GM21786 (cell line): ENCODE measurements at regions not wholly inside any gene's neighbourhood (a gene's known extent, or its start where the extent isn't known, plus 50 kb on each side); places are given as distances from the start of the nearest gene placed in this dataset.

Experiments used
- ATAC-seq: cut with Tn5 transposase; IDR thresholded peaks from one replicate; pipeline ENCODE4 v1.9.1; 2021; ENCODE audit not compliant: unreplicated experiment

DNA sequence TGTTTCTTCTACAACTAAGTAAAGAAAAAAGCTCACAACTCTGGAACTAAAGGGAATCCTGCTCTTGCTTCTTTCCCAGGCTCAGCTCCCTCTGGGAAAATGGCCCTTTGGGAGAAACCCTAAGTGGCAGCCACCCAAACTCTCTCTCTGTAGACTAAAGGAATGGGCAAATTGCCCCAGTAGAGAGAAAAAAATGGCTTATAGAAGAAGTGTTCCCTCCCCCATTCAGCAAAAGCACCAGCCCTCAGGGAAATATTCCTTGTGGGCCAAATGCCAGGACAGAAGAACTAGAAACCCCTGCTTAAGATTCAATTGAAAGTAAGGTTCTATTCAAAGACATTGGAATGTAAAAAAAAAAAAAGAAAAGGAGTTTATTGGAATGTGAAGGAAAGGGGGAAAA lies 603.7 kb upstream of the ALCAM start:
- no peak for ATAC-seq

- no peak for ATAC-seq
Observed at GRCh38 chr3:104764496-104764895, 602.2 kb upstream of the ALCAM start.

DNA sequence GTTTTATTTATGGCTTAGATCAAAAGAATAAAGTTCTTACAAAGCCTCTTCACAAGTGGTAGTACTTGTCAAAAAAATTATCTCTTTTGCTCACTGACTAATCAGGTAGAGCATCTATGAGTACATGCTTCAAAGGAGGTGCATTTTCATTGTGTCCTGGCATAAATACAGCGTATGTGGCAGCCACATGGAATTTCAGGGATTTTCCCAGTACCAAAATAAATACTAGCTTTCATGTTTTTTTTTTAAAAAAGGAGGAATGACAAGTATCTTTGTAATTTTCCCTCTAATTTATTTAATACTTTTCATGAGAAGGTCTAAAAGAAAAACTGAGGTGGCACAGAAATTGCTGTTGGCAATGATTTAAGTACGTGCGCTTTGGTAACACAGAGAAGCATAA lies 597.8 kb upstream of the ALCAM start:
- no peak for ATAC-seq

- ATAC-seq: no peak
Observed at GRCh38 chr3:104779324-104779723, 587.4 kb upstream of the ALCAM start.

DNA sequence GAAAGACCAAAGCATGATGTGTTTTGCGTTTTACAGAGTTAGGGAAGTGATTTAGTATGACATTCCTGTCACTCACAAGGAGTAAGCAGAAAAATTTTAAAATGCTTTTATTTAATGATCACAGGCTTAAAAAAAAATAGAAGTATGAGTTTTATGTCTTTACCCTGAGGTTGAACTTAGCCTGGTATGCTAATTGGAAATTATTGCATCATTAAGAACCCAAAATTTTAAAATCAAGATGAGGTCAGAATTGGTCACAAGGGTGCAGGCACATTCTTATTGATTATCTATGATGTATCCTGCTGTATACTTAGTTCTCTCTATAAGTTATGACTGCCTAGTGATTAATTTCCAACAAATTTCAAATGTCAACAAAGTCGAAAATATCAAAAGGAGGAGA lies 585.6 kb upstream of the ALCAM start:
- no peak for ATAC-seq

DNA sequence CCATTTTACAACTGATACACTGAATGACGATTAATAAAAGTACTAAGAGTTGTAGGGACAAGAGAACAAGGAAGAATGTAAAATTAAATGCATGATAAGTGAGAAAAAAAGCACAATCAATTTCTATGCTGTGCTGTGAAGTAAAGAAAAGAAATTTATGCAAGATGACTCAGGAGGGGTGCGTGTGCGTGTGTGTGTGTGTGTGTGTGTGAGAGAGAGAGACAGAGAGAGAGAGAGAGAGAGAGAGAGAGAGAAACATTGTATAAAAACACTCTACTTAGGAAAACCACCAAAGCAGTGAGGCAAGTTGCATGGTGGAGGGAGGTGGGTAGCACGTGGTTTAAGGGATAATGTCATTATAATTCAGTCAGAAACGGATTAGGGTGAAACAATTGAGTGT lies 580.8 kb upstream of the ALCAM start:
- no peak for ATAC-seq

- ATAC-seq: no peak
Observed at GRCh38 chr3:104787306-104787705, 579.4 kb upstream of the ALCAM start.

- no peak for ATAC-seq
Observed at GRCh38 chr3:104788807-104789206, 577.9 kb upstream of the ALCAM start.

DNA sequence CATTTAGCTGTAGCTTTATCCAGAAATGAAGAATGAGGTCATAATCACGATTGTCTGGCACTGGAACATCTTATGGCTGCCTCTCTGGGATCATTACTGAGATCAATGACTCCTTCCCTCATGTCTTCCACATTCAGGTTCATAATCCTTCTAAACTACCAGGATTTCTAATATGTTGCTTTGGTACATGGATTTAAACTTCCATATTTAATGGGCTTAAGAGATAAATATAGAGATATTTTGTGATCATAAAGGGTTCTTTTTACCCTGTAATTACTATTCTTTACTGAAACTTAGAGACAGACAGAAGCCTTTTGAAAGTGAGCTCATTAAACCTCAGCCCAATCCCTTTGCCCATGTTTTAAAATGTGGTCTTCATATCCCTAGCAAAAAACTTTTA lies 575.4 kb upstream of the ALCAM start:
- no peak for ATAC-seq

- ATAC-seq: no peak
Observed at GRCh38 chr3:104796556-104796955, 570.2 kb upstream of the ALCAM start.

DNA sequence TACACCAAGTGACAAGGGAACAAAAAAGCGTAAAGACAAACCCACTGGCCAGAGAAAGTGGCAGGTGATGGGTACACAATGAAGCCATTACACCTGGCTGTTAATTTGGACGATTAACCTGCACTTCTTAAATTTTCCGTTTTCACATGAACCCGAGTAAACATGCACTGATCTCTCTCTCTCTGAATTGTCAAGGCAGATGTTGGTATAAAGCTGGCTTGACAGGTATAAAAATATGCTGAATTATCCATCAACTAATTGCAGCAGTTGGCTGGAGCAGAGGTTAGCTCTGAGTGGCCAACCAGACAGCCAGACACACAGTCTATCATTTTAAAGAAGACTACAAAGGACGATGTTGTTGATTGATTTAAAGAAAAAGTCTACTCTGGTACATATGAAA lies 561.7 kb upstream of the ALCAM start:
- ATAC-seq: no peak

GRCh38 chr3:104805508-104805907 lies 561.2 kb upstream of the ALCAM start:
- ATAC-seq: no peak

GRCh38 chr3:104810896-104811295 lies 555.8 kb upstream of the ALCAM start:
- no peak for ATAC-seq

- ATAC-seq: no peak
Observed at GRCh38 chr3:104816008-104816407, 550.7 kb upstream of the ALCAM start.

- no peak for ATAC-seq
Observed at GRCh38 chr3:104816716-104817115, 550.0 kb upstream of the ALCAM start.

GRCh38 chr3:104819333-104819732 lies 547.4 kb upstream of the ALCAM start:
- ATAC-seq: no peak

DNA sequence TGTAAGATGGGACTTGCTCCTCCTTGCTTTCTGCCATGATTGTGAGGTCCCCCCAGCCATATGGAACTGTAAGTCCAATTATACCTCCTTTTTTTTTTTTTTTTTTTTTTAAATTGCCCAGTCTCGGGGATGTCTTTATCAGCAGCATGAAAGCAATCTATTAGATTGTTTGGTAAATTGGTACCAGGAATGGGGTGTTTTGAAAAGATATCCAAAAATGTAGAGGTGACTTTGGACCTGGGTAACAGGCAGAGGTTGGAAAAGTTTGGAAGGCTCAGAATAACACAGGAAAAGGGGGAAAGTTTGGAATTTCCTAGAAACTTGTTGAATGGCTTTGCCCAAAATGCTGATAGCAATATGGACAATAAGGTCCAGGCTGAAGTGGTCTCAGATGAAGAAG lies 545.8 kb upstream of the ALCAM start:
- ATAC-seq: no peak

- no peak for ATAC-seq
Observed at GRCh38 chr3:104825116-104825515, 541.6 kb upstream of the ALCAM start.

DNA sequence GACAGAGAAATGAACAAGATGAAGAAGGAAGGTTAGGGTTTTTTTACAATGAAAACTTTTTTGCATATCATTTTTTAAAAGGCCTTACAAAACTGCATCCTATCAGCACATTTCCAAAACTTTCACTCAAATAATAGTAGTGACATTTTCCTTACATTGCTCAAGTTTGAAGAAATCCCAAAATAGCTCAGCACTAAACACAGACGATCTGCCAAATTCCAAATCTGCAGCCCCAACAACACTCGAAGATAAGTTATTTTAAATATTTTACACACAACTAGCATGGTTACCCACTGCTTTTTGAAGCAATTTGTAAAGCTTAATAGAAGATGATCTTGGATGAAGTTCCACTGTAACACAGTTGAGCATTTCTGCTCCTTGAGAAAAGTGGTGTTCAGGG lies 535.6 kb upstream of the ALCAM start:
- no peak for ATAC-seq

DNA sequence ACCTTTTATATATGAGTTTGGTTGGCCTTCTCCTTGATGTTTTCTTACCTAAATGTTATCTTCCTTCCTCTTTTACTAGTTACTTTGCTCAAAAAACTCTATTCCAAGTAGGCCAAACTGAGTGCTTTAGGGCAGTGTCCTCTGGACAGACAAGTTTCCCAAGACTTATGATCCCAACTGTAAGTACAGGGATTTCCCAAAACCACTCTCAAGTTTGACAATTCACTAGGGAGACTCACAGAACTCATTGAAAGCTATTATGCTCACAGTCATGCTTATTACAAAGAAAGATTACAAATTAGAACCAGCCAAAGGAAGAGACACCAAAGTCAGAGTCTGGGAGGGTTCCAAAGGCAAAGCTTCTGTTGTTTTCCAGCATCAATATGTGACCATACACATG lies 534.2 kb upstream of the ALCAM start:
- no peak for ATAC-seq

- no peak for ATAC-seq
Observed at GRCh38 chr3:104835376-104835775, 531.3 kb upstream of the ALCAM start.

DNA sequence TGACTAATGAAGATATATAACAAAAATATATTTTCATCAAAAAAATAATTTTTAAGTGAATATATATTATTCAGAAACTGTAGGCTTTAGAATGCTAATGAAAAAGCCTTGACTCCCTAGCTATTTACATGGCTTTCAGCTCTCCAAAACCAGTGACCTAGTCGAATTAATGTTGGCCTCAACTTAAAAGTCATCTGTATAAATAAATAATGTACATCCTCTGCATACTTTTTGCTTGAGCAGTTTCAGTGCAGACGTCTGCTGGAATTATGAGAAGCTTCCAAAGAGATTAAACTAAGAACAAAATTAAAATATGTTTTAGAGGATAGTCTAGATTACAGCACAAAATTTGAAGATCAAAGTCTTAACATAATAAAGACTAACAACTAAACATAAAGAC lies 520.4 kb upstream of the ALCAM start:
- no peak for ATAC-seq

DNA sequence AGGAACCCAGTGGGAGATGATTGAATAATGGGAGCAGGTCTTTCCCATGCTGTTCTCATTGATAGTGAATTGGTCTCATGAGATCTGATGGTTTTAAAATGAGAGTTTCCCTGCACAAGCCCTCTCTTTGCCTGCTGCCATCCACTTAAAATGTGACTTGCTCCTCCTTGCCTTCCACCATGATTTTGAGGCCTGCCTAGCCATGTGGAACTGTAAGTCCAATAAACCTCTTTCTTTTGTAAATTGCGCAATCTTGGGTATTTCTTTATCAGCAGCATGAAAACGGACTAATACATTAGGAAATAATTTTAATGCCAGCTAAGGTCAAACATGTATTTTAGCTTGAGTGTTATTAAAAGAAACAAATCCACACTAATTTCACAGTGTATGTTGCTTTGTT lies 517.6 kb upstream of the ALCAM start:
- no peak for ATAC-seq

DNA sequence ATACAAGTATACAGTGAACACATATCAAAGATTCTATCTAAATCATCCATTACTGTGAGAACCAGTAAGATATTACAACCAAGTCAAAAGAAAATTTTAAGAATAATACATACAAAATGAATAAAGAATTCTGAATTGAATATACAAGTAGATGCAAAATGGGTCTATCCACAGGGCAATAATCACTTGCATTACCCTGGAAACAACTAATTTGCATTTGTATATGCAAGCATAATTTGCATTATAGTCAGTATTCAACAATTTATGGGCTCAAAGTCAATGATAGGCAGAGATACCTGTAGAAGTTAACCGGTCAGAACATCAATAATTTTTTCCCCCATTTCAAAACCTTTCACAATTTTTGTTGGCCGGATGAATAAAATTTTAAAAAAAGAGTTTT lies 512.2 kb upstream of the ALCAM start:
- ATAC-seq: no peak
